Hippocampal formation (tissue), 2 donors: ENCODE measurements at regions not wholly inside any gene's neighbourhood (a gene's known extent, or its start where the extent isn't known, plus 50 kb on each side); places are given as distances from the start of the nearest gene placed in this dataset.
"Not testable (repeated sequence)": the region's sequence is repeated elsewhere in the genome, so short reads cannot be mapped to it uniquely, and the experiment has no call there.

Source experiments
- DNase-seq, 2 donors: peaks; one replicate each; lab custom pipeline; 2025; lab: John Stamatoyannopoulos, UW

- DNase-seq, result not testable (repeated sequence)
These were observed 60.4 kb upstream of the NAA35 start for GRCh38 chr9:85880507-85880906.

GRCh38 chr9:85884256-85884655 is 56.7 kb upstream of the NAA35 start:
- DNase-seq, result no peak

GRCh38 chr9:85890962-85891361 is 50.0 kb upstream of the NAA35 start:
- DNase-seq, result no peak
